ENCODE measurements at regions not wholly inside any gene's neighbourhood (a gene's known extent, or its start where the extent isn't known, plus 50 kb on each side); places are given as distances from the start of the nearest gene placed in this dataset.

DNA sequence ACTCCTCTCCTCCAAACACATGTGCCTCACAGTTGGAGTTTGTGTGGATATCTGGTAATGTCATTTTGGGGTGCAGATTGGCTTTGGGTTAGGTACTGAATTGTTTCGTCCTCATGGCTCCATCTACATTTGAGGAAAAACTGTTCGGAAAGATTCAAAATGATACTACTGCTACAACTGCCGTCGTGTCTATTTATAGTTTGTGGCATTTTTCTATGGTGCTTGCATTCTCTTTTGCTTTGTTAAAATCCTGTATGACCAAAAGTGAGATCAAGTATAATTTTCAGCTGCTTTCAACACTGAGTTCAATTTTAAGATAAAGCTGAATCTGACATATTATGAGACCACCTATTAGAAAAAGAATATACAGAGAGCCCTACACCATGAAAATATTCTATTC is 176.3 kb upstream of the DSEL start:
- TF ChIP-seq, protein P1, sequence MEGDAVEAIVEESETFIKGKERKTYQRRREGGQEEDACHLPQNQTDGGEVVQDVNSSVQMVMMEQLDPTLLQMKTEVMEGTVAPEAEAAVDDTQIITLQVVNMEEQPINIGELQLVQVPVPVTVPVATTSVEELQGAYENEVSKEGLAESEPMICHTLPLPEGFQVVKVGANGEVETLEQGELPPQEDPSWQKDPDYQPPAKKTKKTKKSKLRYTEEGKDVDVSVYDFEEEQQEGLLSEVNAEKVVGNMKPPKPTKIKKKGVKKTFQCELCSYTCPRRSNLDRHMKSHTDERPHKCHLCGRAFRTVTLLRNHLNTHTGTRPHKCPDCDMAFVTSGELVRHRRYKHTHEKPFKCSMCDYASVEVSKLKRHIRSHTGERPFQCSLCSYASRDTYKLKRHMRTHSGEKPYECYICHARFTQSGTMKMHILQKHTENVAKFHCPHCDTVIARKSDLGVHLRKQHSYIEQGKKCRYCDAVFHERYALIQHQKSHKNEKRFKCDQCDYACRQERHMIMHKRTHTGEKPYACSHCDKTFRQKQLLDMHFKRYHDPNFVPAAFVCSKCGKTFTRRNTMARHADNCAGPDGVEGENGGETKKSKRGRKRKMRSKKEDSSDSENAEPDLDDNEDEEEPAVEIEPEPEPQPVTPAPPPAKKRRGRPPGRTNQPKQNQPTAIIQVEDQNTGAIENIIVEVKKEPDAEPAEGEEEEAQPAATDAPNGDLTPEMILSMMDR (IDR thresholded peaks at IDR 0.05) = no peak
- TF ChIP-seq POLR2A (IDR thresholded peaks at IDR 0.05) (no peak), POLR2AphosphoS5 (IDR thresholded peaks at IDR 0.05) (no peak)

Measured in upper lobe of left lung (tissue), 4 donors.